ENCODE measurements at regions not wholly inside any gene's neighbourhood (a gene's known extent, or its start where the extent isn't known, plus 50 kb on each side); places are given as distances from the start of the nearest gene placed in this dataset.

DNA sequence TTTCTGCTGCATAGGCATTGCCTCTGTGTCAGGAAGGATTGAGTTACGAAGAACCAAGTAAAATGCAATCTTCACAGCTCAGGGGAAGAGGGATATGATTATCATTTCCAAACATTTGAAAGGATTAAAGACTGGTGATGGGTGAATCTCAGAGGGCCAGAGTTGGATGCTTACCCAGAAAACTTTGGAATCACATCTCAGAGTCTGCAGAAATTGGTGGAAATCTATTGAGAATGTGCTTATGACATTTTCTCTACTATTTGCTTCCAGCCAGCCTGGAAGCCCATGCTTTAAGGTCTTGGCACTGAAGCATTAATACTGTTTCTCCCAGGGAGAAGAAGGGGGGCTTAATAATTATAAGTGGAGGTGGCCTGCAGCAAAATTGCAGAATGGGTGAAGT, 1301.4 kb upstream of the PIK3C3 start:
- no peaks in the 10 kb centered on the region for H3K4me1 ChIP-seq (ENCODE audit: control extremely low read depth in 1 of 4, control insufficient read depth in 4 of 4, insufficient read depth in 4 of 4, low read length in 3 of 4)
- H3K9me3 ChIP-seq (ENCODE audit: control extremely low read depth in 1 of 5, control insufficient read depth in 4 of 5, insufficient read depth in 2 of 5, low read depth in 1 of 5, low read length in 4 of 5), result peaks cover 0 to 2% (median 0%) of the 10 kb centered on the region in 5 experiments
- no CpG with 5 or more reads among the region's 1 CpG for WGBS (ENCODE audit: insufficient coverage)
- DNase-seq, result no peak
- H3K27me3 ChIP-seq (replicated peaks in 2 of 5; ENCODE audit: control insufficient read depth in 4 of 5, insufficient read depth in 5 of 5, low read length in 4 of 5), result no peaks in the 10 kb centered on the region
- CTCF ChIA-PET, result no interaction called here
- H3K36me3 ChIP-seq (ENCODE audit: control insufficient read depth in 4 of 4, insufficient read depth in 4 of 4, low read length in 3 of 4), result no peaks in the 10 kb centered on the region
- H3K4me3 ChIP-seq (ENCODE audit: control insufficient read depth in 1 of 7, extremely low read depth in 1 of 7, insufficient read depth in 4 of 7, low read depth in 2 of 7, low read length in 6 of 7), result no peak overlapping the region
- POLR2A ChIA-PET, result no interaction called here
- H3K27ac ChIP-seq (ENCODE audit: insufficient read depth in 1 of 2, low read depth in 1 of 2, low read length in 2 of 2, poor library complexity in 1 of 2, severe bottlenecking in 2 of 2), result no peak overlapping the region

DNA sequence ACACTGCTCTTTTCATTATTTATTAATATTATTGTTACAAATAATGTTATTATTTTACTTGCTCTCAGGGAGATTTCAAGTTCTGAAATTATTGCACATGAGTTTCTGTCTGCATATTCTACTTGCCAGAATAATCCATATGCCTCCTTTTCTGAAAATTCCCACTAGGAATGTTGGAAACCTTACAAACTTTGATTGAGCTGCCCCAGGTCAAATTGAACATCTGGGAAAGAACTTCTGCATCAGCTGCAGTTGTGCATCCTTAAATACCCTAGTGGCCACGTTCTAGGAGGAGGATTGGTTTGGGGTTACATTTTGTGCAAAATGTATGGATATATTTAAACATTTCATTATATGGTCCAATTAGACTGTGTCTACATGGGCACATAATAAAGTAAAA, 1302.7 kb upstream of the PIK3C3 start:
- CTCF ChIA-PET, result no interaction called here
- no peaks in the 10 kb centered on the region for H3K4me1 ChIP-seq (ENCODE audit: control extremely low read depth in 1 of 4, control insufficient read depth in 4 of 4, insufficient read depth in 4 of 4, low read length in 3 of 4)

DNA sequence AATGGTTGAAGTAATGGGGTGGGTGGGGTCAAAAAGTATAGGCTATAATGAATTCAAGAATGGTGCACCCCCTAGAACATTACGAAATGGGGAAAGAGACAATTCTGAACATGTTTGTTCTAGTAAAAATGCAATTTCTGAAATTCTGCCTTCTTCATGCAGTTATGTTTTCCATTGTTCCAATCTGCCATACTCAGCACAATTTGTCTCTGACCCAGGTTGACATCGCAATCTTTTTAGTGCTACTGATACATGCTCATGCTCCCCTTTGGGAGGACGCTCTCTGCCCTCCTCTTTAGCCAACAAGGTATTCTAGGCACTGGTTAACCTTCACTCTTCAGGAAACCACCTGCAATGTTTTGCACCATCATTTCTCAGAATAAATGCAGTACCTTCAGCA, 1303.9 kb upstream of the PIK3C3 start:
- CTCF ChIA-PET, result no interaction called here
- POLR2A ChIA-PET, result no interaction called here

More for the DNA sequence above, 1302.7 kb upstream of the PIK3C3 start:
- no peaks in the 10 kb centered on the region for H3K27me3 ChIP-seq (replicated peaks in 2 of 5; ENCODE audit: control insufficient read depth in 4 of 5, insufficient read depth in 5 of 5, low read length in 4 of 5)
- POLR2A ChIA-PET, result no interaction called here
- no peak overlapping the region for H3K27ac ChIP-seq (ENCODE audit: insufficient read depth in 1 of 2, low read depth in 1 of 2, low read length in 2 of 2, poor library complexity in 1 of 2, severe bottlenecking in 2 of 2)
- no peak overlapping the region for H3K4me3 ChIP-seq (ENCODE audit: control insufficient read depth in 1 of 7, extremely low read depth in 1 of 7, insufficient read depth in 4 of 7, low read depth in 2 of 7, low read length in 6 of 7)
- DNase-seq, result no peak
- H3K9me3 ChIP-seq (ENCODE audit: control extremely low read depth in 1 of 5, control insufficient read depth in 4 of 5, insufficient read depth in 2 of 5, low read depth in 1 of 5, low read length in 4 of 5), result peaks cover 0 to 2% (median 0%) of the 10 kb centered on the region in 5 experiments
- WGBS (ENCODE audit: insufficient coverage), result no CpG with 5 or more reads among the region's 1 CpG
- H3K36me3 ChIP-seq (ENCODE audit: control insufficient read depth in 4 of 4, insufficient read depth in 4 of 4, low read length in 3 of 4), result no peaks in the 10 kb centered on the region

DNA sequence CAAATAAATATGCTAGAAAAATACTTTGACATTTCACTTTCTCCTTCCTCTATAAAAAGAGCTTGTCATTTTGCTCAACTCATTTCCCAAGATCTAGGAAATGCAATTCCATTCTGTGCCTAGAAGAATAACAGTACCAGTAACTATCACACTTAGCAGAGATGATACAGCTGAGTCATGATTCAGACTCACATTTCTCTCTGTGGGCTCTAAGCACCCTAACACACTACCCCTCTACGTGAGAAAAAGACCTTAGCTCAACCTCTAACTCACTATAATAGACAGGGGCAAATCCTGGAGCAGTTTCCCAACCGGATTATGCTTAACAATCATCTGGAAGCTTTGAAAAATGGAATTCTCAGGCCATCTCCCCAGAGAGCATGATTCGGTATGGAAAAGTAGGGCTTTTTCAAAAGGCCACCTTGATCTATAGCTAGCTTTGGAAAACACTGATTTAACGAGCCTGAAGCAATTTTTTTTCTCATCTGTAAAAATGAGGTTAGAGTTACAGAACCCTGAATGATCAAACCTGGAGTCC, 1312.3 kb upstream of the PIK3C3 start:
- Histone ChIP-seq H3K36me3 (ENCODE audit: control insufficient read depth in 4 of 4, insufficient read depth in 4 of 4, low read length in 3 of 4) (no peaks in the 10 kb centered on the region), H3K4me1 (ENCODE audit: control extremely low read depth in 1 of 4, control insufficient read depth in 4 of 4, insufficient read depth in 4 of 4, low read length in 3 of 4) (no peaks in the 10 kb centered on the region), H3K4me3 (ENCODE audit: control insufficient read depth in 1 of 7, extremely low read depth in 1 of 7, insufficient read depth in 4 of 7, low read depth in 2 of 7, low read length in 6 of 7) (no peak overlapping the region), H3K9me3 (ENCODE audit: control extremely low read depth in 1 of 5, control insufficient read depth in 4 of 5, insufficient read depth in 2 of 5, low read depth in 1 of 5, low read length in 4 of 5) (no peaks in the 10 kb centered on the region), H3K27me3 (replicated peaks in 2 of 5; ENCODE audit: control insufficient read depth in 4 of 5, insufficient read depth in 5 of 5, low read length in 4 of 5) (no peaks in the 10 kb centered on the region), H3K27ac (ENCODE audit: insufficient read depth in 1 of 2, low read depth in 1 of 2, low read length in 2 of 2, poor library complexity in 1 of 2, severe bottlenecking in 2 of 2) (no peak overlapping the region)
- POLR2A ChIA-PET, result no interaction called here
- CTCF ChIA-PET, result no interaction called here
- 97% methylated on average over 3 of the region's 4 CpGs for WGBS (ENCODE audit: insufficient coverage)
- no peak for DNase-seq

More for the DNA sequence above, 1303.9 kb upstream of the PIK3C3 start:
- H3K27ac ChIP-seq (ENCODE audit: insufficient read depth in 1 of 2, low read depth in 1 of 2, low read length in 2 of 2, poor library complexity in 1 of 2, severe bottlenecking in 2 of 2), result no peak overlapping the region
- 100% methylated on average over 1 of the region's 3 CpGs for WGBS (ENCODE audit: insufficient coverage)
- H3K36me3 ChIP-seq (ENCODE audit: control insufficient read depth in 4 of 4, insufficient read depth in 4 of 4, low read length in 3 of 4), result no peaks in the 10 kb centered on the region
- DNase-seq, result no peak
- H3K27me3 ChIP-seq (replicated peaks in 2 of 5; ENCODE audit: control insufficient read depth in 4 of 5, insufficient read depth in 5 of 5, low read length in 4 of 5), result no peaks in the 10 kb centered on the region
- peaks cover 0 to 2% (median 0%) of the 10 kb centered on the region in 5 experiments for H3K9me3 ChIP-seq (ENCODE audit: control extremely low read depth in 1 of 5, control insufficient read depth in 4 of 5, insufficient read depth in 2 of 5, low read depth in 1 of 5, low read length in 4 of 5)
- H3K4me3 ChIP-seq (ENCODE audit: control insufficient read depth in 1 of 7, extremely low read depth in 1 of 7, insufficient read depth in 4 of 7, low read depth in 2 of 7, low read length in 6 of 7), result no peak overlapping the region
- H3K4me1 ChIP-seq (ENCODE audit: control extremely low read depth in 1 of 4, control insufficient read depth in 4 of 4, insufficient read depth in 4 of 4, low read length in 3 of 4), result no peaks in the 10 kb centered on the region

DNA sequence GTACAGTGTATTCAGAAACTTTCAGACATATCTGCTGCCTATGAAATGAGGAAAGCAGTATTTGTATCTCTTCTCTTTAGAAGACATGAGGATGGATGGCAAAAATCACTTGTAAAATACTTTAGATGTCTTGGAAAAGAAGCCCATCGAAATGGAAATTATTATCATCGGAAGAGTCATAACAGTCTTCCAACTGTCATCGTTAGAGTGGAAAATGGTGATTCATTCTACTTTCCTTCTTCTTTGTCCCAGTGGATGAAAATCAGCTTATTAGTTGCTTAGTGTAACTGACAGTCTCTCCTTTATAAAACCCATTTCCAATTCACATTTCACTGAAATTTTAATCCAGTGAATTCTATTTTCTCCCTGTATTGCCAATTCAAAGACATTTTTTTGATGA, 1323.7 kb upstream of the PIK3C3 start:
- ChIA-PET POLR2A (no interaction called here), CTCF (no interaction called here)
- DNase-seq, result no peak
- Histone ChIP-seq H3K4me3 (ENCODE audit: control insufficient read depth in 1 of 7, extremely low read depth in 1 of 7, insufficient read depth in 4 of 7, low read depth in 2 of 7, low read length in 6 of 7) (no peak overlapping the region), H3K27me3 (replicated peaks in 2 of 5; ENCODE audit: control insufficient read depth in 4 of 5, insufficient read depth in 5 of 5, low read length in 4 of 5) (no peaks in the 10 kb centered on the region), H3K36me3 (ENCODE audit: control insufficient read depth in 4 of 4, insufficient read depth in 4 of 4, low read length in 3 of 4) (no peaks in the 10 kb centered on the region), H3K9me3 (ENCODE audit: control extremely low read depth in 1 of 5, control insufficient read depth in 4 of 5, insufficient read depth in 2 of 5, low read depth in 1 of 5, low read length in 4 of 5) (peaks cover 0 to 2% (median 0%) of the 10 kb centered on the region in 5 experiments), H3K4me1 (ENCODE audit: control extremely low read depth in 1 of 4, control insufficient read depth in 4 of 4, insufficient read depth in 4 of 4, low read length in 3 of 4) (no peaks in the 10 kb centered on the region), H3K27ac (ENCODE audit: insufficient read depth in 1 of 2, low read depth in 1 of 2, low read length in 2 of 2, poor library complexity in 1 of 2, severe bottlenecking in 2 of 2) (no peak overlapping the region)
- WGBS (ENCODE audit: insufficient coverage), result 97% methylated on average over 3 of the region's 3 CpGs

DNA sequence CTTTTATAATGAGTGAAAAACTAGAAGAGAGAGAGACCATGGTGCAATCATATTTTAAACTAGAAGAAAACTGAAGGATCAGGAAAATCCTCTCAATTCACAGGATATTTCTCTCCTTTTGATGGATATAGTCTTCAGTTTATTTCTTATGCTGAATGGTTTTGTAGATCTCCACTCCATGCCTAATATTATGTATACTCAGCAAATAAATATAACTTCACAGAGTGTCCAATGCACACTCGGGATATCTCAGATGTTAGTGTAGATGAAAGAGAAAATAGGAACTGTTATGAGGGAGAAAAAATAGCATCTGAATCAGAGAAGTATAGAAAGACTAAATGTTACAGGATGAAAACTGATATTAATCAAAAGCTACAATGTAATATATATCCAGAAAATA, 1324.5 kb upstream of the PIK3C3 start:
- Histone ChIP-seq H3K27ac (ENCODE audit: insufficient read depth in 1 of 2, low read depth in 1 of 2, low read length in 2 of 2, poor library complexity in 1 of 2, severe bottlenecking in 2 of 2) (no peak overlapping the region), H3K9me3 (ENCODE audit: control extremely low read depth in 1 of 5, control insufficient read depth in 4 of 5, insufficient read depth in 2 of 5, low read depth in 1 of 5, low read length in 4 of 5) (peaks cover 0 to 2% (median 0%) of the 10 kb centered on the region in 5 experiments), H3K27me3 (replicated peaks in 2 of 5; ENCODE audit: control insufficient read depth in 4 of 5, insufficient read depth in 5 of 5, low read length in 4 of 5) (no peaks in the 10 kb centered on the region), H3K36me3 (ENCODE audit: control insufficient read depth in 4 of 4, insufficient read depth in 4 of 4, low read length in 3 of 4) (no peaks in the 10 kb centered on the region), H3K4me3 (ENCODE audit: control insufficient read depth in 1 of 7, extremely low read depth in 1 of 7, insufficient read depth in 4 of 7, low read depth in 2 of 7, low read length in 6 of 7) (no peak overlapping the region), H3K4me1 (ENCODE audit: control extremely low read depth in 1 of 4, control insufficient read depth in 4 of 4, insufficient read depth in 4 of 4, low read length in 3 of 4) (no peaks in the 10 kb centered on the region)
- no peak for DNase-seq
- POLR2A ChIA-PET, result no interaction called here
- CTCF ChIA-PET, result no interaction called here
- no CpG with 5 or more reads among the region's 1 CpG for WGBS (ENCODE audit: insufficient coverage)

DNA sequence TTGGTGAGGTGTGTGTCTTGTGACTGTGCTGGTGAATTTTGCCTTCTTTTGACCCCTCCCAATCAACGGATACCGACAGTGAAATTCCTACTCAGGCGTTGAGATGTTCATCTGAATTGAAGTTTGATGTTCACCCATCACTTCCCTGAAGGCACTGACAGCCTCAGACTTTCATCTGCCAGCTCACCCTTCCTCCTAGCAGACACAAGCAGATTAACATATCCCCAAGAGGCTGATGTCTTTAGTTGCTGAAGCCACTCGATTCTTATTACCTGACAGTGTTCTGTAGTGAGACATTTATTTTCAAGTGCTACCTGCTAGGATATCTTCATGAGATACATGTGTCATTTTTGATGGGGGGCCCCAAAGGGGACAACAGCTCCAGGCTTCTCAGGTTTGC, 1330.1 kb upstream of the PIK3C3 start:
- Histone ChIP-seq H3K27ac (ENCODE audit: insufficient read depth in 1 of 2, low read depth in 1 of 2, low read length in 2 of 2, poor library complexity in 1 of 2, severe bottlenecking in 2 of 2) (no peak overlapping the region), H3K4me1 (ENCODE audit: control extremely low read depth in 1 of 4, control insufficient read depth in 4 of 4, insufficient read depth in 4 of 4, low read length in 3 of 4) (no peaks in the 10 kb centered on the region), H3K9me3 (ENCODE audit: control extremely low read depth in 1 of 5, control insufficient read depth in 4 of 5, insufficient read depth in 2 of 5, low read depth in 1 of 5, low read length in 4 of 5) (no peaks in the 10 kb centered on the region), H3K36me3 (ENCODE audit: control insufficient read depth in 4 of 4, insufficient read depth in 4 of 4, low read length in 3 of 4) (no peaks in the 10 kb centered on the region), H3K27me3 (replicated peaks in 2 of 5; ENCODE audit: control insufficient read depth in 4 of 5, insufficient read depth in 5 of 5, low read length in 4 of 5) (no peaks in the 10 kb centered on the region), H3K4me3 (ENCODE audit: control insufficient read depth in 1 of 7, extremely low read depth in 1 of 7, insufficient read depth in 4 of 7, low read depth in 2 of 7, low read length in 6 of 7) (no peak overlapping the region)
- POLR2A ChIA-PET, result no interaction called here
- CTCF ChIA-PET, result no interaction called here
- no peak for DNase-seq
- 100% methylated on average over 3 of the region's 4 CpGs for WGBS (ENCODE audit: insufficient coverage)
